A549 (cell line): ENCODE measurements at regions not wholly inside any gene's neighbourhood (a gene's known extent, or its start where the extent isn't known, plus 50 kb on each side); places are given as distances from the start of the nearest gene placed in this dataset.

Source experiments
- CHD2 ChIP-seq: fragments of 150-350 bp; IDR thresholded peaks from 2 replicates; pipeline ENCODE4 v1.6.1; 2014; ENCODE audit warnings: low read length; ENCODE audit not compliant: partially characterized antibody
- EP300 ChIP-seq, 2 experiments: fragments of >200 bp; sonication (Bioruptor Twin); formaldehyde crosslinking; IDR thresholded peaks; 2 replicates in 1 of 2; 3 replicates in 1 of 2; pipeline ENCODE4 v1.6.1; 2016 to 2017
- JUN ChIP-seq, 2 experiments: fragments of >200 bp; sonication (Bioruptor Twin); formaldehyde crosslinking; IDR thresholded peaks; 2 replicates in 1 of 2; 3 replicates in 1 of 2; pipeline ENCODE4 v1.6.1; 2016 to 2017
- POLR2A ChIP-seq: IDR thresholded peaks from 2 replicates; pipeline ENCODE4 v1.6.1; 2012; ENCODE audit warnings: mild to moderate bottlenecking, low read length
- RAD21 ChIP-seq, 2 experiments: fragments of >200 bp in 1 of 2; sonication (Bioruptor Twin) in 1 of 2; formaldehyde crosslinking in 1 of 2; IDR thresholded peaks in 1 of 2; conservative IDR thresholded peaks in 1 of 2; 2 replicates in 1 of 2; 3 replicates in 1 of 2; pipeline ENCODE4 v1.6.1; 2012 to 2018; ENCODE audit warnings: inconsistent platforms in 1 of 2
- SMC3 ChIP-seq: fragments of >200 bp; sonication (Bioruptor Twin); formaldehyde crosslinking; IDR thresholded peaks from 3 replicates; pipeline ENCODE4 v1.6.1; 2018; ENCODE audit warnings: inconsistent platforms
- ZSCAN20 ChIP-seq: fragments of 250-450 bp; sonication (Bioruptor Pico); IDR thresholded peaks from 2 replicates; pipeline ENCODE4 v1.8.0; 2022; ENCODE audit warnings: mild to moderate bottlenecking, moderate library complexity
- TF ChIP-seq, protein P1 (sequence below): fragments of >200 bp; sonication (Bioruptor Twin); formaldehyde crosslinking; IDR thresholded peaks from 3 replicates; pipeline ENCODE4 v1.5.1; 2016
- TF ChIP-seq, protein P2 (sequence below): fragments of >200 bp; sonication (Bioruptor Twin); formaldehyde crosslinking; IDR thresholded peaks from 3 replicates; pipeline ENCODE4 v1.6.1; 2016

DNA sequence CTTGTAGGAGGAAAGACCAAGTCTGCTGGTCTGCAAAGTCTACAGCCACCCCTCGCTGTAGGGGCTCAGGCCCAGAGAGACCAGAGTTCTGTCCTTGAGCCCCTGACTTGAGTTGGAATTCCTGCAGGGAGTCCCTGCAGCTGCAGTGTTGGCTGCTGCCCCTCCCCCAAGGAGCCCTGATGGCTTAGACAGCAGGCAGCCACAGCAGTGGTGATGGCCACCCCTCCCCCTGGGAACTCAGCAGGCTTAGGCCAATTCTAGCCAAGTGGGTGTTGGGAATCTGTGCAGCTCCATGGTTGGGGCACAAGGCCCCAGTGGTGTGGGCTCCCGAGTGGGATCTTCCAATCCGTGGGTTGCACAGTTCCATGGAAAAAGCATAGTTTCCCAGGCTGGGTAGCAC is 345.4 kb downstream of the CD109 start:
- TF ChIP-seq ZSCAN20 (CRISPR knock-in tag) (no peak), EP300 (IDR thresholded peaks at IDR 0.05) (no peak), CHD2 (no peak), JUN (IDR thresholded peaks at IDR 0.05) (no peak), SMC3 (no peak), RAD21 (conservative IDR thresholded peaks at IDR 0.05 in 1 of 2, IDR thresholded peaks at IDR 0.05 in 1 of 2) (no peak), POLR2A (no peak)
- TF ChIP-seq, protein P1, sequence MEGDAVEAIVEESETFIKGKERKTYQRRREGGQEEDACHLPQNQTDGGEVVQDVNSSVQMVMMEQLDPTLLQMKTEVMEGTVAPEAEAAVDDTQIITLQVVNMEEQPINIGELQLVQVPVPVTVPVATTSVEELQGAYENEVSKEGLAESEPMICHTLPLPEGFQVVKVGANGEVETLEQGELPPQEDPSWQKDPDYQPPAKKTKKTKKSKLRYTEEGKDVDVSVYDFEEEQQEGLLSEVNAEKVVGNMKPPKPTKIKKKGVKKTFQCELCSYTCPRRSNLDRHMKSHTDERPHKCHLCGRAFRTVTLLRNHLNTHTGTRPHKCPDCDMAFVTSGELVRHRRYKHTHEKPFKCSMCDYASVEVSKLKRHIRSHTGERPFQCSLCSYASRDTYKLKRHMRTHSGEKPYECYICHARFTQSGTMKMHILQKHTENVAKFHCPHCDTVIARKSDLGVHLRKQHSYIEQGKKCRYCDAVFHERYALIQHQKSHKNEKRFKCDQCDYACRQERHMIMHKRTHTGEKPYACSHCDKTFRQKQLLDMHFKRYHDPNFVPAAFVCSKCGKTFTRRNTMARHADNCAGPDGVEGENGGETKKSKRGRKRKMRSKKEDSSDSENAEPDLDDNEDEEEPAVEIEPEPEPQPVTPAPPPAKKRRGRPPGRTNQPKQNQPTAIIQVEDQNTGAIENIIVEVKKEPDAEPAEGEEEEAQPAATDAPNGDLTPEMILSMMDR: no peak
- TF ChIP-seq, protein P2, sequence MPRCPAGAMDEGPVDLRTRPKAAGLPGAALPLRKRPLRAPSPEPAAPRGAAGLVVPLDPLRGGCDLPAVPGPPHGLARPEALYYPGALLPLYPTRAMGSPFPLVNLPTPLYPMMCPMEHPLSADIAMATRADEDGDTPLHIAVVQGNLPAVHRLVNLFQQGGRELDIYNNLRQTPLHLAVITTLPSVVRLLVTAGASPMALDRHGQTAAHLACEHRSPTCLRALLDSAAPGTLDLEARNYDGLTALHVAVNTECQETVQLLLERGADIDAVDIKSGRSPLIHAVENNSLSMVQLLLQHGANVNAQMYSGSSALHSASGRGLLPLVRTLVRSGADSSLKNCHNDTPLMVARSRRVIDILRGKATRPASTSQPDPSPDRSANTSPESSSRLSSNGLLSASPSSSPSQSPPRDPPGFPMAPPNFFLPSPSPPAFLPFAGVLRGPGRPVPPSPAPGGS: no peak
